Retinal pigment epithelial cell (primary cell): ENCODE measurements at regions not wholly inside any gene's neighbourhood (a gene's known extent, or its start where the extent isn't known, plus 50 kb on each side); places are given as distances from the start of the nearest gene placed in this dataset.

Experiments used
- DNase-seq: peaks from one replicate; pipeline ENCODE4 v3.0.0-alpha.2; 2010; ENCODE audit warnings: low read depth
- H3K4me3 ChIP-seq: 2 replicates; pipeline ENCODE4 v1.5.1; 2011; ENCODE audit warnings: mild to moderate bottlenecking, low read length, control low read depth, moderate library complexity
- CTCF ChIP-seq: conservative IDR thresholded peaks from 2 replicates; pipeline ENCODE4 v1.5.1; 2011; ENCODE audit warnings: low read depth, low read length, control low read depth, inconsistent platforms

- no peak for DNase-seq
- no peak for TF ChIP-seq CTCF
- no peak overlapping the region for H3K4me3 ChIP-seq
Observed at GRCh38 chr16:20141956-20142355, 68.3 kb upstream of the GPR139 start.

- DNase-seq = no peak
- TF ChIP-seq CTCF = no peak
Observed at GRCh38 chr16:20137909-20138308, 64.2 kb upstream of the GPR139 start.

GRCh38 chr16:20137194-20137593, 63.5 kb upstream of the GPR139 start:
- DNase-seq = no peak
- no peak for TF ChIP-seq CTCF
- no peak overlapping the region for H3K4me3 ChIP-seq

More at GRCh38 chr16:20137909-20138308, 64.2 kb upstream of the GPR139 start:
- no peak overlapping the region for H3K4me3 ChIP-seq

GRCh38 chr16:20136446-20136968, 62.8 kb upstream of the GPR139 start:
- no peak for DNase-seq
- TF ChIP-seq CTCF = no peak
- no peak overlapping the region for H3K4me3 ChIP-seq

GRCh38 chr16:20129375-20129774, 55.7 kb upstream of the GPR139 start:
- no peak for TF ChIP-seq CTCF
- H3K4me3 ChIP-seq = no peak overlapping the region
- no peak for DNase-seq
